Activated CD4-positive, alpha-beta memory T cell treated with anti-CD3 and anti-CD28 coated beads, Interleukin-2, amount 10 ng/mL, durations not matched to agents 7 days and 5 days (primary cell): ENCODE measurements at regions not wholly inside any gene's neighbourhood (a gene's known extent, or its start where the extent isn't known, plus 50 kb on each side); places are given as distances from the start of the nearest gene placed in this dataset.

Source experiments
- CTCF ChIA-PET: fragments of 350-600 bp; sonication (Branson Sonifier 250); formaldehyde crosslinking; loops from one replicate; lab custom pipeline; 2021; ENCODE audit warnings: antibody characterized with exemption, inconsistent platforms; lab: Charles Lee
- POLR2A ChIA-PET: fragments of 350-600 bp; sonication (Branson Sonifier 250); formaldehyde crosslinking; loops from one replicate; lab custom pipeline; 2021; ENCODE audit warnings: antibody characterized with exemption; lab: Charles Lee
- DNase-seq: peaks from one replicate; pipeline ENCODE4 v3.0.0-alpha.2; 2020
- H3K27ac Mint-ChIP-seq: one replicate; pipeline ENCODE4 v1.8.0; 2021; ENCODE audit warnings: mild to moderate bottlenecking, mixed read lengths
- H3K27me3 Mint-ChIP-seq: one replicate; pipeline ENCODE4 v1.8.0; 2021; ENCODE audit warnings: mixed read lengths
- H3K36me3 Mint-ChIP-seq: one replicate; pipeline ENCODE4 v1.8.0; 2021; ENCODE audit warnings: low read depth, mixed read lengths
- H3K4me1 Mint-ChIP-seq: one replicate; pipeline ENCODE4 v1.8.0; 2021; ENCODE audit warnings: mixed read lengths
- H3K4me3 Mint-ChIP-seq: one replicate; pipeline ENCODE4 v1.8.0; 2021; ENCODE audit warnings: mild to moderate bottlenecking, mixed read lengths
- H3K9me3 Mint-ChIP-seq: one replicate; pipeline ENCODE4 v1.8.0; 2021; ENCODE audit warnings: mixed read lengths

DNA sequence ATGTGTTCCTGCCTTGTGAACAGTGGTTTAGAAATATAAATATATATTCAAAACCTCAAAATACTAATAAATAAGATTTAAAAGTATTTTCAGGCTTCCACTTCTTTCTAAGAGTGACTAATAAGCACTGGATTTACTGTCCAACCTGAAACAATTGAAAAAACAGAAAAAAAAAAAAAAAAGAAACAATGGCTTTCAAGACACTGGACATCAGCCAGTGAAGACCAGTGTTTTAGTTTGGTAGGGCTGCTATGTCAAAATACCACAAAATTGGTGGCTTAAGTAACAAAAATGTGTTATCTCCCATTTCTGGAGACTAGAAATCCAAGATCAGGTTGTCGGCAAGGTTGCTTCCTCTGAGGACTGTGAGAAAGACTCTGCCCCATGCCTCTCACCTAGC, 101.4 kb upstream of the PDE7B start:
- Mint-ChIP-seq H3K4me1 (no peaks in the 10 kb centered on the region), H3K9me3 (no peaks in the 10 kb centered on the region), H3K27ac (no peak overlapping the region), H3K36me3 (no peaks in the 10 kb centered on the region), H3K27me3 (peaks cover 26% of the 10 kb centered on the region), H3K4me3 (no peak overlapping the region)
- CTCF ChIA-PET, result no interaction called here
- POLR2A ChIA-PET, result no interaction called here
- DNase-seq, result no peak

DNA sequence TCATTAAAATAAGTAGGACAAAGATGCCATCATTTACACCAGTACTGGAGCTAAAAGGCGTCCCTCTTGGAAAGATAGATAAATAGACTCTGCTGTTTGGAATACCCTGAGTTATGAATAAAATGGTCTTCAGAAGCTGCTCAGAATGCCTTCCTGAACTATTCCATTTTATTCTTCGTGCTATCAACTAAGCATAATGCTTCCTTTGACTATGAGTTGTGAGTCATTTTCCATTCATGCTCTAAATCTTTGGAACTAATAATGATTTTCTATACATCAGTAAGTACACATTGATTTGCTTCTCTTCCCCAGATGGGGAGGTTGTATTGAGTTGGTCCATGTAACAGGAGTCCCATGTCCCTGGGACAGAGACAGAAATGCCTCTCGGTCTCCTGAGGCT, 98.3 kb upstream of the PDE7B start:
- Mint-ChIP-seq H3K9me3 (no peaks in the 10 kb centered on the region), H3K27ac (no peak overlapping the region), H3K36me3 (no peaks in the 10 kb centered on the region), H3K4me1 (no peaks in the 10 kb centered on the region), H3K27me3 (peaks cover 22% of the 10 kb centered on the region), H3K4me3 (no peak overlapping the region)
- DNase-seq, result no peak
- ChIA-PET POLR2A (no interaction called here), CTCF (interaction anchor here (1.5 kb wide), 1 partner anchor 217 kb away, joined by 3 read pairs; no protein-coding TSS in a partner anchor)

DNA sequence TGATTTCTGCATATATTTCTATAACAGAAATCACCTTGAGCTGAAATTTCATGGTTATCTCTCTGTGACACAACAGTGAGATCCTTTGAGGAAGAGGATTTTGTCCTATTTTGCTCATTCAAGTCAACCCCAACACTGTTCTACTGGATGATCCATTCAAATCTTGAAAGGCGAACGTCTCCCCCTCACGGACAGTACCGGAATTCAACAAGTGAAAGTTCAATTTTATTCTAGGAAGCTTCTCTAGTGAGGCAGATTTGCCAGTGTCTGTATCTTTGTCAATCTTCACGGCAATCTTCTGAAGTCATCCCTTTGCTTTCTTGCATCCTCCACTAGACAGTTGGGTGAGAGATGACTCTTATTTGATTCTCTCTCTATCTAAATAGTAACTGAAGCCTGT, 91.7 kb upstream of the PDE7B start:
- Mint-ChIP-seq H3K27me3 (no peaks in the 10 kb centered on the region), H3K4me1 (peaks cover 2% of the 10 kb centered on the region), H3K27ac (no peak overlapping the region), H3K9me3 (peaks cover 12% of the 10 kb centered on the region), H3K36me3 (no peaks in the 10 kb centered on the region), H3K4me3 (no peak overlapping the region)
- CTCF ChIA-PET, result interaction anchor here (1.0 to 2.6 kb wide), 3 partner anchors 18 to 226 kb away, joined by 3 to 11 read pairs (median 4); no protein-coding TSS in a partner anchor
- no peak for DNase-seq
- POLR2A ChIA-PET, result no interaction called here

DNA sequence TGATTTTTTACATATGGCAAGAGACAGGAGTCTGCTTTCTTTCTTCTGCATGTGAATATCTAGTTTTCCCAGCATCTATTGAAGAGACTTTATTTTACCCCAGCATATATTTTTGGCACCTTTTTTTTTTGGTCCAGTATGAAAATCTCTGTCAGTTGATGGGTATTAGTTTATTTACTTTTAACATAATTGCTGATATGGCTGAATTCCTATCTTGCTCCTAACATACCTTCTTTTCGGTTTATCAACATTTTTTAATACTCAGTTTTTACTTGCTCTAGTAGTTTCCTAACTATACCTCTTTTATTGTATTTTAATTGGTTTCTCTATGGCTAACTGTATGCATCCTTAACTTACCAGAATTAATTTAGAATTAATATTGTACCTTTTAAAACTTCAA, 77.5 kb upstream of the PDE7B start:
- Mint-ChIP-seq H3K4me3 (no peak overlapping the region), H3K36me3 (no peaks in the 10 kb centered on the region), H3K27ac (no peak overlapping the region), H3K4me1 (no peaks in the 10 kb centered on the region), H3K27me3 (peaks cover 16% of the 10 kb centered on the region), H3K9me3 (no peaks in the 10 kb centered on the region)
- CTCF ChIA-PET, result no interaction called here
- DNase-seq, result no peak
- POLR2A ChIA-PET, result no interaction called here

DNA sequence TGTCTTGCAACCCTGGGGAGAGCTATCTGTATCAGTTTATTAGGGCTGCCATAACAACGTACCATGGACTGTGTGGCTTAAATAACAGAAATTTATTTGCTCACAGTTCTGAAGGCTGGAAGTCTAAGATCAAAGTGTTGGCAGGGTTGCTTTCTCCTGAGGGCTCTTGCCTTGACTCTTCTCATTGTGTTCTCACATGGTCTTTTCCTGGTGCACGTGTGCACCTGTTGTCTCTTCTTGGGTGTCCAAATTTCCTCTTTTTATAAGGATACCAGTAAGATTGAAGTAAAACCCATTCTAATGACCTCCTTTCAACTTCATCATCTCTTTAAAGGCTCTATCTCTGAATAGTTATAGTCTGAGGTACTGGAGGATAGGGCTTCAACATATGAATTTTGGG, 72.3 kb upstream of the PDE7B start:
- no peak overlapping the region for H3K27ac Mint-ChIP-seq
- CTCF ChIA-PET, result no interaction called here
- peaks cover 7% of the 10 kb centered on the region for H3K27me3 Mint-ChIP-seq
- POLR2A ChIA-PET, result no interaction called here
- H3K4me1 Mint-ChIP-seq, result no peaks in the 10 kb centered on the region
- H3K4me3 Mint-ChIP-seq, result no peak overlapping the region
- H3K9me3 Mint-ChIP-seq, result peaks cover 2% of the 10 kb centered on the region
- no peak for DNase-seq
- H3K36me3 Mint-ChIP-seq, result no peaks in the 10 kb centered on the region

DNA sequence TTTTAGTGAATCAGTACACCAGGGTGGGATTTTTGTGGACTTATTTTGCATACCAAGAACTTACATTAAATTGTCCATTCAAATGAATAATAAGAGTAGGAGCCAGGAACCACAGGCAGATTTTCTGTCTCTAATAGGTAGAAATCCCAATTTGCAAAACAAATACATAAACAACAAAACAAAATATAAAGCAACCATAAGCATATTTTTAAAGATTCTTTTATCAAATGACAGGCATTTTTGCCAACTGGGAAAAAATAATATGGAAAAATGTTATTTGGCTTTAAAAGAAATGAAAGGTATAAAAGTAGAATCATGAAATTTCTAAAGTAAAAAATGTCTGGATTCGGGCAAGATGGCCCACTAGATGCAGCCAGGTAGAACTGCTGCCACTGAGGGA, 71.2 kb upstream of the PDE7B start:
- POLR2A ChIA-PET, result no interaction called here
- H3K4me3 Mint-ChIP-seq, result no peak overlapping the region

DNA sequence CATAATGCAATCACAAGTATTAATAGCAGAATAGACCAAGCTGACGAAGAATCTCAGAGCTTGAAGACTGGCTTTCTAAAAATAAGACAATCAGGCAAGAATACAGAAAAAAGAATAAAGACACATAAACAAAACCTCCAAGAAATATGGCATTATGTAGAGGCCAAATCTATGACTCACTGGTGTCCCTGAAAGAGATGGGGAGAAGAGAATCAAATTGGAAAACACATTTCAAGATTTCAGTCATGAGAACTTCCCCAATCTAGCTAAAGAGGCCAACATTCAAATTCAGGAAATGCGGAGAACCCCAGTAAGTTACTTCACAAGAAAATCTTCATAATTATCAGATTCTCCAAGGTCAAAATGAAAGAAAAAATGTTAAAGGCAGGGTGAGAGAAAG, 69.0 kb upstream of the PDE7B start:
- ChIA-PET CTCF (no interaction called here), POLR2A (no interaction called here)
- H3K27me3 Mint-ChIP-seq, result peaks cover 11% of the 10 kb centered on the region
- H3K36me3 Mint-ChIP-seq, result no peaks in the 10 kb centered on the region
- H3K4me3 Mint-ChIP-seq, result no peak overlapping the region
- no peak for DNase-seq
- peaks cover 2% of the 10 kb centered on the region for H3K9me3 Mint-ChIP-seq
- no peaks in the 10 kb centered on the region for H3K4me1 Mint-ChIP-seq
- no peak overlapping the region for H3K27ac Mint-ChIP-seq

More for the DNA sequence above, 71.2 kb upstream of the PDE7B start:
- H3K9me3 Mint-ChIP-seq, result peaks cover 2% of the 10 kb centered on the region
- H3K27me3 Mint-ChIP-seq, result peaks cover 11% of the 10 kb centered on the region
- no peak for DNase-seq
- CTCF ChIA-PET, result no interaction called here
- H3K4me1 Mint-ChIP-seq, result no peaks in the 10 kb centered on the region
- H3K27ac Mint-ChIP-seq, result no peak overlapping the region
- no peaks in the 10 kb centered on the region for H3K36me3 Mint-ChIP-seq

DNA sequence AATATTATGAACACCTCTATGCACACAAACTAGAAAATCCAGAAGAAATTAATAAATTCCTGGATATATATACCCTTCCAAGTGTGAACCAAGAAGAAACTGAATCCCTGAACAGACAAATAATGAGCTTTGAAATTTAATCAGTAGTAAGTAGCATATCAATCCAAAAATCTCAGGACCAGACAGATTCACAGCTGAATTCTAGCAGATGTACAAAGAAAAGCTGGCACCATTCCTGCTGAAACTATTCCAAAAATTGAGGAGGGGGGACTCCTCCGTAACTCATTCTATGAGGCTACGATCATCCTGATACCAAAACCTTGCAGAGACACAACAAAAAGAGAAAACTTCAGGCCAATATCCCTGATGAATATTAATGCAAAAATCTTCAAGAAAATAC, 67.0 kb upstream of the PDE7B start:
- Mint-ChIP-seq H3K4me1 (no peaks in the 10 kb centered on the region), H3K36me3 (no peaks in the 10 kb centered on the region), H3K9me3 (peaks cover 2% of the 10 kb centered on the region), H3K4me3 (no peak overlapping the region), H3K27me3 (peaks cover 9% of the 10 kb centered on the region), H3K27ac (no peak overlapping the region)
- ChIA-PET CTCF (no interaction called here), POLR2A (no interaction called here)
- DNase-seq, result no peak

DNA sequence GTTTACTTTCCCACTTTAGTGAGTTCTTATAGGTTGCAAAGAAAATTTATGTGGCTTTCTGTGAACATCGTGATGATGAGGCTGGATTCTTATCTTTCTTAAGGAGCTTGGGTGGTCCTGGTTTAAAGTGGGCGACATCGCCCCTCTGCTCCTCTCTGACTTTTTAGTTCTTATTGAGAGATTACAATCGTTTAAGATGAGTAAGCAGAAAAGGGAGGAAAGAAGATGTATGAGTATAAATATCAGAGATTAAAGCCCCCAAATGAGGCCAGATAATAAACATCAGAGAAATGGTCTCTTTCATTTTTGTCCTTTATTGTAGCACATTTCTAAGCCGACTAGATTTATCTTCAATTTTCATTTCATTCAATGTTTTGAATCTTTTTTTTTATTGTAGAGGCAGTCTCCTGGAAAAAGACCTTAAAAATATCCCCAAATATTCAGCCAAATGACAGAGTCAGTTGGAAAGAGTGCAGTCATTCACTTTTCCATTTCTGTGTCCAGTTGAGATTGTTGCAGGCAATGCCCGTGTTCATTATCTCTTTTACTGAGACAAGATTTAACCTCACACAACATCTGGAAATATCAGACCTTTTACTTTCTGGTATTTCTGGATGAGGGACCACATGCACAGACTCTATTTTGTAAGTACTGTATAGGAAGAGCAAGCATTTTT, 62.0 kb upstream of the PDE7B start:
- H3K27me3 Mint-ChIP-seq, result peaks cover 9% of the 10 kb centered on the region
- no peak overlapping the region for H3K4me3 Mint-ChIP-seq
- H3K27ac Mint-ChIP-seq, result no peak overlapping the region
- no peaks in the 10 kb centered on the region for H3K9me3 Mint-ChIP-seq
- CTCF ChIA-PET, result no interaction called here
- H3K4me1 Mint-ChIP-seq, result no peaks in the 10 kb centered on the region
- H3K36me3 Mint-ChIP-seq, result no peaks in the 10 kb centered on the region
- POLR2A ChIA-PET, result no interaction called here
- no peak for DNase-seq

DNA sequence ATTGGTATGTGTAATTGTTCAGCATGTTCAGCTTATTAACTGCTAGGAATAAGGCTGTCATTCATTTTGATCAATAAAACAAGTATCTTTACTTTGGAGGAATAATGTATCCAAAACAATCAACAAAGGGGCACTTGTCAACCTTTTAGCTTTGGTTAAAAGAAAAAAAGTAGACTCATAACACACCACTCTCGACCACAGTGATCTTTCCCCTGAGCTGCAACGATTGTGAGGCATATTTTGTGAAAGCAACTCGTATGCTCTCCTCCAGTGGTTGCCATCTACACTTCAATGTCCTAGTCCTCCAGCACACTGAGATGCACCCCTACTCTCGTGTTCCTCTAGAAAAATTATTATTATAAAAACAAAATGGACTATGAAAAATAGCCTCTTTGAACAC, 60.1 kb upstream of the PDE7B start:
- CTCF ChIA-PET, result interaction anchor here (0.7 kb wide), 1 partner anchor 28 kb away, joined by 3 read pairs; no protein-coding TSS in a partner anchor
- H3K27ac Mint-ChIP-seq, result no peak overlapping the region
- H3K36me3 Mint-ChIP-seq, result no peaks in the 10 kb centered on the region
- DNase-seq, result no peak
- H3K9me3 Mint-ChIP-seq, result no peaks in the 10 kb centered on the region
- H3K4me1 Mint-ChIP-seq, result no peaks in the 10 kb centered on the region
- POLR2A ChIA-PET, result no interaction called here
- no peak overlapping the region for H3K4me3 Mint-ChIP-seq
- H3K27me3 Mint-ChIP-seq, result peaks cover 6% of the 10 kb centered on the region

DNA sequence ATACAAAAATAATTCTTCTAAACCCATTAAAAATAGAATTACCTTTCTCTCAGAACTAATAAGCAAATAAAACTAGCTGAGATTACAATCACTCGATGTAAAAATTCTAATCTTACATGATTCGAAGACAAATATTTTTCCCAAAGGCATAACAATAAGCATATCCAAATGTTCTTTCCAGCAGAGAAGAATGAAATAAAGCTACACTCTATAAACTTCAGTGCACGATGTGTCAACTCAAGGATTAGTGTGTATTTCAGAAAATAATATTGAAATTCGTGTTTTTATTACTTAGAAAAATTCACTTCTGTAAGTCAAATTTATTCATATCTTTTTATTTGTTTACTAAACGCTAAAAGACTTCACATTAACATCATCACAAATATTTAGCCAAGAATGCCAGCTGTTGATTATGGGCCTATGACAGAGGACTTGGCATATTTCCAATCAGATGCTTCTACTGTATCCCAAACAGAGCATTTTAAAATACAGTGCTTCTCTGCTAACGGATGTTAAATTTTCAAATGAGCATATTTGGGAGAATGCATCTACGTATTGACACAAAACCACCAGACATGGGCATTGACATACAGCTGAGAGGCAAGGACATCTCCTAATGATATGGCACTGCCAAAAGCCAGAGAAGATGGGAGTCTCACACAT, 54.7 kb upstream of the PDE7B start:
- no peak overlapping the region for H3K27ac Mint-ChIP-seq
- ChIA-PET CTCF (no interaction called here), POLR2A (no interaction called here)
- peaks cover 1% of the 10 kb centered on the region for H3K4me1 Mint-ChIP-seq
- peaks cover 2% of the 10 kb centered on the region for H3K27me3 Mint-ChIP-seq
- no peak overlapping the region for H3K4me3 Mint-ChIP-seq
- H3K36me3 Mint-ChIP-seq, result no peaks in the 10 kb centered on the region
- DNase-seq, result no peak
- no peaks in the 10 kb centered on the region for H3K9me3 Mint-ChIP-seq

DNA sequence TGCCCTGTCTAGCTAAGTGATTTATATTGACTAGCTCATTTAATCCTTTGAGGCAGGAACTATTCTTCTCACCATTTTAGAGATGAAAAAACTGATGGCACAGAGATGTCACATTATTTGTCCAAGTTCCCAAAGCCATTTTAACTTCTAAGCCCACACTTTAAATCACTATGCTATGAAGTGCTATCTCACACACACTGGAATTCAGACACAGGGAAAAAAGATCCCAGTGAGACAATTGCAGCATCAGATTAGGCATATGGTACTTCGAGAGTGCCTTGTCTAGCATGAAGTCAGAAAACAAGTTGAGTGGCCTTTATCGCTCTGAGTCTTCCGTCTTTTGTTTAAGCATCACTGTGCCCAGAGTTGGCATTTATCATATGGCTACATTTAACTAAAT, 54.1 kb upstream of the PDE7B start:
- Mint-ChIP-seq H3K4me1 (peaks cover 1% of the 10 kb centered on the region), H3K27me3 (peaks cover 1% of the 10 kb centered on the region), H3K4me3 (no peak overlapping the region), H3K36me3 (no peaks in the 10 kb centered on the region), H3K9me3 (no peaks in the 10 kb centered on the region), H3K27ac (no peak overlapping the region)
- ChIA-PET POLR2A (no interaction called here), CTCF (no interaction called here)
- DNase-seq, result no peak

DNA sequence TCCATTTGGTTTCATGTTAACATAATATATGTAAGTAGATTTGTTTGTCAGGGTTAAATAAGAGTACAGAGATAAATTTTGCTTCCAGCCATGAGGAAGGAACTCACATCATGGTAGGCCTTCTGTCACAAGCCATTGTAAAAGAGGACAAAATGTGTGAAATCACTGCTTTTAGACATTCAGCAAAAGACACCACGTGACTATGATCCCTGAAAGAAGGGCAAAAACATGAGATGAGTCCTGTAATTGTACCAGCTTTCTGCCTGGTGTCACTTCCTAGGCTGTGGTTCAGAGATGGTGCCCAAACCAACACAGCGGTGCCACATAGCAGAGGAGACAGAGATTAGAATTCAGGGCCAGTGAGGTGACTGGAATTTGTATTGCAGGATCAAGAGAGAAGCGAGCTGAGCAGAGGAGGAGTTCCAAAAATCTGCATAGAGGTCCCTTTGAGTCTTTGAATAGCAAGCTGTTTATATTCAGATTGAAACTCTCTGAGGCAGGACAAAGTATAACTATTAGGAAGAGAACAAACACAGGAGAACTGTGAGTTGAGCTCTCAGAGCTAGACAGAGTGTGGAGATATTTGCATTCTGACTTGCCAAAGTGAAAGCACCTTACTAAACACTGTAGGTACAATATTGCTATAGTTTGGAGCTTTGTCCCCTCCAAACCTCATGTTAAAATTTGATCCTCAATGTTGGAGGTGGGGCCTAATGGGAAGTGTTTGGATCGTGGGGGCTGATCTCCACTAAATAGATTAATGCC, 52.6 kb upstream of the PDE7B start:
- peaks cover 1% of the 10 kb centered on the region for H3K4me1 Mint-ChIP-seq
- ChIA-PET POLR2A (no interaction called here), CTCF (interaction anchor here (0.7 kb wide), 1 partner anchor 111 kb away, joined by 3 read pairs; no protein-coding TSS in a partner anchor)
- no peak for DNase-seq
- no peaks in the 10 kb centered on the region for H3K27me3 Mint-ChIP-seq
- H3K36me3 Mint-ChIP-seq, result no peaks in the 10 kb centered on the region
- H3K4me3 Mint-ChIP-seq, result no peak overlapping the region
- H3K9me3 Mint-ChIP-seq, result no peaks in the 10 kb centered on the region
- H3K27ac Mint-ChIP-seq, result no peak overlapping the region
